ENCODE measurements at regions not wholly inside any gene's neighbourhood (a gene's known extent, or its start where the extent isn't known, plus 50 kb on each side); places are given as distances from the start of the nearest gene placed in this dataset.

DNA sequence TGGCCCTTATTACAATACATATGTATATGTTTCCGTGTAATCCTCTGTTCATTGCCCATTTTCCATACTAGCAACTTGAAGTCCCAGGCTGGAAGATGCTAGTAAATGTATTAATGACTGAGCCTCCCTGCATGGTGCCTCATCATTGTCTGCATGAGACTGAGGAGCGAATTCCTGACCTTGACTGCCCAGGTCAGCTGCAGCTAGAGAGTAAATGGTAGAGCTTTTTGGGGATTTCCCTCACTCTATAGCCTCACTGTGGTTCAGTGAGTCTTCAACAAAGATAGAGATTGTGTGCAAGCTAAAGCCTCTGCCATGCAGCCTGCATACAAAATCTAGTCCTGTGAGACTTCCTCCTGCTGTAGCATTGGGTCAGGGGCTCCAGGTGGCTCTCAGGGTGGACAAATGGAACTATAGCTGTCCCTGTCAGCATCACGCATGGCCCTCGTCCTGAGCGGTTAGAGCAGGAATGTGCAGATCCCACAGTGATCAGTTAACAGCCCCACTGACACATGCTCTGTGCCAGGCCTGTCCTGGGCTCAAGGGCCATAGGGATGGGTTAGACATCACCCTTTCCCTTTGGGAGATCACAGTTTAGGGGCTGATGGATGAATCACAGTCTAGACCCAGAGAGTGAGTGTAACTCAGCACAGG is 741.7 kb downstream of the MATN1 start:
- Histone ChIP-seq H3K4me3 (IDR thresholded peaks at IDR 0.05; ENCODE audit: insufficient read depth, low read depth, low read length) (no peak overlapping the region), H3K79me2 (ENCODE audit: insufficient read depth, low read depth) (no peaks in the 10 kb centered on the region), H3K36me3 (ENCODE audit: insufficient read depth) (no peaks in the 10 kb centered on the region), H3K4me2 (no peak overlapping the region), H3K4me1 (ENCODE audit: low read depth, poor library complexity, severe bottlenecking) (no peaks in the 10 kb centered on the region), H4K20me1 (ENCODE audit: insufficient read depth) (no peaks in the 10 kb centered on the region), H3K9ac (no peak overlapping the region), H3K27me3 (ENCODE audit: insufficient read depth, low read depth) (no peaks in the 10 kb centered on the region; the same call in 1 of the 2 replicates), H3K27ac (no peak overlapping the region), H2AFZ (ENCODE audit: low read depth) (no peak overlapping the region)
- TF ChIP-seq, protein P1, sequence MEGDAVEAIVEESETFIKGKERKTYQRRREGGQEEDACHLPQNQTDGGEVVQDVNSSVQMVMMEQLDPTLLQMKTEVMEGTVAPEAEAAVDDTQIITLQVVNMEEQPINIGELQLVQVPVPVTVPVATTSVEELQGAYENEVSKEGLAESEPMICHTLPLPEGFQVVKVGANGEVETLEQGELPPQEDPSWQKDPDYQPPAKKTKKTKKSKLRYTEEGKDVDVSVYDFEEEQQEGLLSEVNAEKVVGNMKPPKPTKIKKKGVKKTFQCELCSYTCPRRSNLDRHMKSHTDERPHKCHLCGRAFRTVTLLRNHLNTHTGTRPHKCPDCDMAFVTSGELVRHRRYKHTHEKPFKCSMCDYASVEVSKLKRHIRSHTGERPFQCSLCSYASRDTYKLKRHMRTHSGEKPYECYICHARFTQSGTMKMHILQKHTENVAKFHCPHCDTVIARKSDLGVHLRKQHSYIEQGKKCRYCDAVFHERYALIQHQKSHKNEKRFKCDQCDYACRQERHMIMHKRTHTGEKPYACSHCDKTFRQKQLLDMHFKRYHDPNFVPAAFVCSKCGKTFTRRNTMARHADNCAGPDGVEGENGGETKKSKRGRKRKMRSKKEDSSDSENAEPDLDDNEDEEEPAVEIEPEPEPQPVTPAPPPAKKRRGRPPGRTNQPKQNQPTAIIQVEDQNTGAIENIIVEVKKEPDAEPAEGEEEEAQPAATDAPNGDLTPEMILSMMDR (conservative IDR thresholded peaks at IDR 0.05; ENCODE audit: low read depth, low read length), result no peak

DNA sequence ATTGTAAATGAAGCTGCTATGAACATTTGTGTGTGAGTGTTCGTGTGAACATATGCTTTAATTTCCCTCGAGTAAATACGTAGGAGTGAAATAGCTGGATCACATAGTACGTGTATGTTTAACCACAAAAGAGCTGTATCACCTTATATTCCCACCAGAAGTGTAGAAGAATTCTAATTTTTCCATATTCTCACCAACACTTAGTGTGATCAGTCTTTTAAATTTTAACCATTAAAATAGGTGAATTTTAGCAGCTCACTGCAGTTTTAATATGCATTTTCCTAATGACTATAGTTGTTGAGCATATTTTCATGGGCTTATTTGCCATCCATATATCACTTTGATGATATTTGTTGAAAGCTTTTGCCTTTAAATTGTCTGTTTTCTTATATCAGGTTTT is 741.2 kb downstream of the PTPRU start:
- TF ChIP-seq, protein P1 (conservative IDR thresholded peaks at IDR 0.05; ENCODE audit: low read depth, low read length), result no peak
- H3K27me3 ChIP-seq (ENCODE audit: insufficient read depth, low read depth), result no peaks in the 10 kb centered on the region; the same call in 1 of the 2 replicates
- H3K4me3 ChIP-seq (IDR thresholded peaks at IDR 0.05; ENCODE audit: insufficient read depth, low read depth, low read length), result no peak overlapping the region
- H3K79me2 ChIP-seq (ENCODE audit: insufficient read depth, low read depth), result no peaks in the 10 kb centered on the region
- no peaks in the 10 kb centered on the region for H4K20me1 ChIP-seq (ENCODE audit: insufficient read depth)
- no peak overlapping the region for H3K9ac ChIP-seq
- H3K36me3 ChIP-seq (ENCODE audit: insufficient read depth), result no peaks in the 10 kb centered on the region
- H3K27ac ChIP-seq, result no peak overlapping the region
- no peaks in the 10 kb centered on the region for H3K4me1 ChIP-seq (ENCODE audit: low read depth, poor library complexity, severe bottlenecking)
- H3K4me2 ChIP-seq, result no peak overlapping the region
- H2AFZ ChIP-seq (ENCODE audit: low read depth), result no peak overlapping the region

DNA sequence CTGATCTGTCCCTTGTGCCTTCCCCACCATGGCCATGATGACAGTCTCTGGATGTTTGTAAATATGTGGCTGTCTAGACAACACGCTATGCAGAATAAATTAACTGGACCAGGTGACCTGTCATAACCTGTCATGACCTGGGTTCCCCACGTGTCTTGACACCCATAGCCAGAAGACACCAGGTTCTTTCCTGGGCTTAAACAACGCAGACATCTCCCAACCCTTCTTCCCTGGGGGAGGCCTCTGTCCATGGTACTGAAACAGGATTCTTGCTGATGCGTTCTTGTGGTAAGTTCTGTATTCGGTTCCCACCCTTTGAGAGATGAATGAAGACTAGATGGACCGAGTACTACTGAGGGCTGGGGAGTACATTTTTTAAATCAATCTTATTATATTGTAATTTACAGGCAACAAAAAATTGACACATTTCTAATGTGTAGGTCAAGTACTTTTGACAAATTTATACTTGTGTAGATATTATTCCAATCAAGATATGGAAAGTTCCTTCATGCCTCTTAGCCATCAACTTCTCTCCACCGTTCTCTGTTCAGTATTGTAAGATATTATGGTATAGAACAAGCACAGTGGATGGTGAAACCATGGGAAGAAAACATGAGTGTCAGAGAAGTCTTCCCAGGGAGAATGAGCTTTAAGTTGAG is 738.8 kb downstream of the PTPRU start:
- H4K20me1 ChIP-seq (ENCODE audit: insufficient read depth), result no peaks in the 10 kb centered on the region
- no peak overlapping the region for H2AFZ ChIP-seq (ENCODE audit: low read depth)
- H3K79me2 ChIP-seq (ENCODE audit: insufficient read depth, low read depth), result no peaks in the 10 kb centered on the region
- no peak overlapping the region for H3K4me2 ChIP-seq
- TF ChIP-seq, protein P1 (conservative IDR thresholded peaks at IDR 0.05; ENCODE audit: low read depth, low read length), result no peak
- no peak overlapping the region for H3K27ac ChIP-seq
- no peak overlapping the region for H3K4me3 ChIP-seq (IDR thresholded peaks at IDR 0.05; ENCODE audit: insufficient read depth, low read depth, low read length)
- H3K27me3 ChIP-seq (ENCODE audit: insufficient read depth, low read depth), result no peaks in the 10 kb centered on the region
- no peaks in the 10 kb centered on the region for H3K4me1 ChIP-seq (ENCODE audit: low read depth, poor library complexity, severe bottlenecking)
- no peaks in the 10 kb centered on the region for H3K36me3 ChIP-seq (ENCODE audit: insufficient read depth)
- H3K9ac ChIP-seq, result no peak overlapping the region

GRCh38 chr1:29974316-29974724 is 738.0 kb downstream of the PTPRU start:
- H3K4me2 ChIP-seq, result no peak overlapping the region
- H3K27me3 ChIP-seq (ENCODE audit: insufficient read depth, low read depth), result no peaks in the 10 kb centered on the region
- no peak overlapping the region for H3K27ac ChIP-seq
- H3K36me3 ChIP-seq (ENCODE audit: insufficient read depth), result no peaks in the 10 kb centered on the region
- no peak overlapping the region for H2AFZ ChIP-seq (ENCODE audit: low read depth)
- no peaks in the 10 kb centered on the region for H4K20me1 ChIP-seq (ENCODE audit: insufficient read depth)
- no peak overlapping the region for H3K4me3 ChIP-seq (IDR thresholded peaks at IDR 0.05; ENCODE audit: insufficient read depth, low read depth, low read length)
- no peaks in the 10 kb centered on the region for H3K4me1 ChIP-seq (ENCODE audit: low read depth, poor library complexity, severe bottlenecking)
- TF ChIP-seq, protein P1 (conservative IDR thresholded peaks at IDR 0.05; ENCODE audit: low read depth, low read length), result no peak
- no peak overlapping the region for H3K9ac ChIP-seq
- H3K79me2 ChIP-seq (ENCODE audit: insufficient read depth, low read depth), result no peaks in the 10 kb centered on the region

Data from KMS-11 (cell line).